ENCODE measurements at regions not wholly inside any gene's neighbourhood (a gene's known extent, or its start where the extent isn't known, plus 50 kb on each side); places are given as distances from the start of the nearest gene placed in this dataset.

DNA sequence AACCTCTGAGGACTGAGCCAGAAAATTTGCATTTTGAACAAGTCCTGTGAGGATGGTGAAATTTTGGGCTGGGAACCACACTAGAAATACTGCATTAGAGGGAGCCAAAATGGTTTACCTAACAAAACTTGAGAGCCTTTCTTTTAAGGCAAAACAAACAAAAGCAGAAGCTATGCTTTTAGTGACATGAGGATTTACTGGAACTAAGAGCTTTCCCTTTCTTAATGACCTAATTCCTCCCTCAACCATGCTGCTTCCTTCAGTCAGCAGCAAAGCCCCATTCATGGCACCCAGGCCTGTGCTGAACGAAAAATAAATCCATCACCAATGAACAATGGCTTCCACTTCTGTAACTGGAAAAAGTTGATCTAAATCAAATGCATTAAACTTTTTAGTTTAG is 974.3 kb downstream of the HACE1 start:
- H3K27me3 ChIP-seq (replicated peaks in 1 of 4; ENCODE audit: control insufficient read depth in 3 of 4, extremely low read depth in 1 of 4, insufficient read depth in 3 of 4, low read length in 3 of 4) = no peaks in the 10 kb centered on the region
- no peaks in the 10 kb centered on the region for H3K36me3 ChIP-seq (ENCODE audit: control insufficient read depth in 2 of 4, insufficient read depth in 4 of 4, low read length in 3 of 4)
- H3K23ac ChIP-seq (ENCODE audit: insufficient read length) = no peak overlapping the region
- no peak overlapping the region for H3K14ac ChIP-seq (ENCODE audit: insufficient read length)
- H3K23me2 ChIP-seq (ENCODE audit: low read depth, low read length) = no peaks in the 10 kb centered on the region
- no peaks in the 10 kb centered on the region for H3K79me1 ChIP-seq (ENCODE audit: low read depth, low read length)
- no peak overlapping the region for H2AK5ac ChIP-seq (ENCODE audit: low read depth, low read length)
- no peak overlapping the region for H3K4me3 ChIP-seq (ENCODE audit: extremely low read depth in 1 of 4, insufficient read depth in 2 of 4, low read depth in 3 of 4, low read length in 4 of 4)
- 73% methylated on average over 1 of the region's 1 CpG; no CpG with 5 or more reads in 1 of the 2 experiments for WGBS, 2 experiments (ENCODE audit: extremely low coverage in 1 of 2, insufficient coverage in 1 of 2, insufficient read length in 1 of 2, insufficient replicate concordance in 2 of 2, low coverage in 1 of 2, low lambda C conversion rate in 2 of 2, missing lambda C conversion rate in 1 of 2)
- no peak overlapping the region for H4K5ac ChIP-seq (ENCODE audit: insufficient read length, low read depth, low read length)
- no peak overlapping the region for H2BK15ac ChIP-seq (ENCODE audit: low read length)
- no peak overlapping the region for H3K4me2 ChIP-seq (ENCODE audit: insufficient read depth in 1 of 2, low read depth in 2 of 2, low read length in 2 of 2)
- DNase-seq (ENCODE audit: low read depth in 1 of 2, low spot score in 2 of 2) (no peak), FAIRE-seq (no peak)
- H2AFZ ChIP-seq (ENCODE audit: low read length) = no peak overlapping the region
- no peaks in the 10 kb centered on the region for H3K79me2 ChIP-seq (ENCODE audit: control insufficient read depth in 1 of 2, insufficient read depth in 2 of 2, low read length in 2 of 2)
- H4K20me1 ChIP-seq (replicated peaks in 1 of 2; ENCODE audit: control insufficient read depth in 1 of 2, insufficient read depth in 2 of 2, low read length in 2 of 2) = no peaks in the 10 kb centered on the region
- no peak overlapping the region for H3K56ac ChIP-seq (replicated peaks; ENCODE audit: insufficient read length, low read depth, low read length)
- H2BK20ac ChIP-seq (ENCODE audit: low read length) = no peak overlapping the region
- no peak overlapping the region for H4K91ac ChIP-seq (replicated peaks; ENCODE audit: insufficient read length, low read length)
- ChIA-PET CTCF (ENCODE audit: partially characterized antibody) (no interaction called here), POLR2A (ENCODE audit: partially characterized antibody) (no interaction called here)
- H3K9ac ChIP-seq (replicated peaks in 1 of 4; ENCODE audit: extremely low read depth in 1 of 4, low read depth in 3 of 4, low read length in 3 of 4) = no peak overlapping the region
- H2BK120ac ChIP-seq (replicated peaks; ENCODE audit: low read depth, low read length) = no peak overlapping the region
- no peak overlapping the region for H3K27ac ChIP-seq (ENCODE audit: low read depth, low read length)
- no peak overlapping the region for H3K4ac ChIP-seq (replicated peaks; ENCODE audit: insufficient read length, low read depth, low read length)
- no peak overlapping the region for H4K8ac ChIP-seq (ENCODE audit: extremely low read depth, insufficient read depth, low read length)
- no peaks in the 10 kb centered on the region for H3K4me1 ChIP-seq (replicated peaks in 1 of 4; ENCODE audit: control insufficient read depth in 3 of 4, insufficient read depth in 4 of 4, low read length in 3 of 4)
- no peaks in the 10 kb centered on the region for H3K9me3 ChIP-seq (ENCODE audit: insufficient read depth in 2 of 2, low read depth in 1 of 2, low read length in 1 of 2)
- no peak overlapping the region for H2BK12ac ChIP-seq (ENCODE audit: low read depth, low read length)
- no peak overlapping the region for H2BK5ac ChIP-seq (ENCODE audit: low read depth, low read length)
- H3K18ac ChIP-seq (ENCODE audit: extremely low read depth, low read length) = no peak overlapping the region
- TF ChIP-seq TAF1 (IDR thresholded peaks at IDR 0.05; ENCODE audit: low read depth, low read length) (no peak), SIX5 (IDR thresholded peaks at IDR 0.05; ENCODE audit: low read depth, low read length) (no peak), CBX5 (IDR thresholded peaks at IDR 0.05; ENCODE audit: low read depth, low read length) (no peak), CBX8 (IDR thresholded peaks at IDR 0.05; ENCODE audit: borderline replicate concordance, low read depth, low read length) (no peak), RBBP5 (IDR thresholded peaks at IDR 0.05; ENCODE audit: borderline replicate concordance, low read depth, low read length) (no peak), SIRT6 (IDR thresholded peaks at IDR 0.05; ENCODE audit: low read length) (no peak), KDM1A (IDR thresholded peaks at IDR 0.05; ENCODE audit: borderline replicate concordance, low read length) (no peak), GTF2F1 (IDR thresholded peaks at IDR 0.05; ENCODE audit: borderline replicate concordance, low read depth, low read length) (no peak), SP2 (IDR thresholded peaks at IDR 0.05; ENCODE audit: low read length) (no peak), RNF2 (IDR thresholded peaks at IDR 0.05; ENCODE audit: borderline replicate concordance, low read depth, low read length, missing control alignments, poor library complexity, severe bottlenecking) (no peak), KDM5A (IDR thresholded peaks at IDR 0.05; ENCODE audit: low read length) (no peak), NRF1 (IDR thresholded peaks at IDR 0.05; ENCODE audit: low read depth, low read length) (no peak), SP1 (IDR thresholded peaks at IDR 0.05; ENCODE audit: low read depth, low read length) (no peak)
- TF ChIP-seq, protein P1, sequence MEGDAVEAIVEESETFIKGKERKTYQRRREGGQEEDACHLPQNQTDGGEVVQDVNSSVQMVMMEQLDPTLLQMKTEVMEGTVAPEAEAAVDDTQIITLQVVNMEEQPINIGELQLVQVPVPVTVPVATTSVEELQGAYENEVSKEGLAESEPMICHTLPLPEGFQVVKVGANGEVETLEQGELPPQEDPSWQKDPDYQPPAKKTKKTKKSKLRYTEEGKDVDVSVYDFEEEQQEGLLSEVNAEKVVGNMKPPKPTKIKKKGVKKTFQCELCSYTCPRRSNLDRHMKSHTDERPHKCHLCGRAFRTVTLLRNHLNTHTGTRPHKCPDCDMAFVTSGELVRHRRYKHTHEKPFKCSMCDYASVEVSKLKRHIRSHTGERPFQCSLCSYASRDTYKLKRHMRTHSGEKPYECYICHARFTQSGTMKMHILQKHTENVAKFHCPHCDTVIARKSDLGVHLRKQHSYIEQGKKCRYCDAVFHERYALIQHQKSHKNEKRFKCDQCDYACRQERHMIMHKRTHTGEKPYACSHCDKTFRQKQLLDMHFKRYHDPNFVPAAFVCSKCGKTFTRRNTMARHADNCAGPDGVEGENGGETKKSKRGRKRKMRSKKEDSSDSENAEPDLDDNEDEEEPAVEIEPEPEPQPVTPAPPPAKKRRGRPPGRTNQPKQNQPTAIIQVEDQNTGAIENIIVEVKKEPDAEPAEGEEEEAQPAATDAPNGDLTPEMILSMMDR (IDR thresholded peaks at IDR 0.05; ENCODE audit: control extremely low read depth in 1 of 3, insufficient read depth in 1 of 3, low read depth in 1 of 3, low read length in 3 of 3) = no peak

All from H1 (cell line).